Stimulated activated CD4-positive, alpha-beta T cell treated with anti-CD3 and anti-CD28 coated beads, Interleukin-2, amount 100 ng/mL, for 4 hours (primary cell): ENCODE measurements at regions not wholly inside any gene's neighbourhood (a gene's known extent, or its start where the extent isn't known, plus 50 kb on each side); places are given as distances from the start of the nearest gene placed in this dataset.

Experiments
- DNase-seq: peaks from one replicate; pipeline ENCODE4 v3.0.0-alpha.2; 2020; ENCODE audit warnings: low read depth

DNA sequence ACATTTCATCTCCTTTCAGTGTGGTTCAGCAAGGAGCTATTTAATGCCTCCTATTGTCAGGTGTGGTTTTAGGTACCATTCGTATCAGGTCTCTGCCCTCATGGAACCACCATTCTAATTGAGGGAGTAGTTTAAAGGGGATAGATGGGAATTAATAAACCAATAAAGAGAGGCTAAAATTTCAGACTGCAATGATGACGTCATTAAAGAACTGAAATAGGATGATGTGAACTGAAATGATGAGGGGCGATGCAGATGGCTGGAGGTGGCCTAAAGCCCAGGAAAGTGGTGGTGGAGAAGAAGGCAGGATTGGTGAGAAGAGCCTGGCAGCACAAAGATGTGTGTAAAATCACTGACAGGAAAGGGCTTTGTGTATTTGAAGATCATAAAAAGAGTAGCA is 148.9 kb upstream of the RBFOX1 start:
- DNase-seq = no peak

DNA sequence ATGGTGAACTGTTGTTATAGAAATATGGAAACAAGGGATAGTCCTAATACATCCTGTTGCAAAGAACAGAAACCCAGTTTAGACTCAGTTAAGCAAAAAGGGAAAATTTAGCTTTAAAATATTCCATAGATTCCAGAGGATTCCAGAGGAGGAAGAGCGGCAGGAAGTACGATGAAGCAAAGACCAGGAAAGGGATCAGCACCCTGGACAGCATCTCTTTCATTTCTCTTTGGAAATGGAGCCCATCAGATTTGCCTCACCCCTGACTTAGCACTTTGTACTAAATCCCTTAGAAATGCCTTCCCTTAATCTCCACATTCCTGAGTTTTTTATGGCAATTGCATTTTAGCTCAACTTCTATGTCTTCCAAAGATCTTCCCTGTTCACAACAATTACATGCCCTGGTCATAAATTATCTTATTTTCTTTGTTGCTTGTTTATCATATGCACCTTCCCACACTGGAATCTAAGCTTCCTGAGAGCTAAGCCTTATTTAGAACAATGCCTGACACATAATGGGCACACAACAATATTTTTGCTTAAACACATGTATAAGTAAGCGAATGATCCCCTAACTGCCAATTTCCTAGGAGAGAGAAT is 150.0 kb upstream of the RBFOX1 start:
- no peak for DNase-seq

DNA sequence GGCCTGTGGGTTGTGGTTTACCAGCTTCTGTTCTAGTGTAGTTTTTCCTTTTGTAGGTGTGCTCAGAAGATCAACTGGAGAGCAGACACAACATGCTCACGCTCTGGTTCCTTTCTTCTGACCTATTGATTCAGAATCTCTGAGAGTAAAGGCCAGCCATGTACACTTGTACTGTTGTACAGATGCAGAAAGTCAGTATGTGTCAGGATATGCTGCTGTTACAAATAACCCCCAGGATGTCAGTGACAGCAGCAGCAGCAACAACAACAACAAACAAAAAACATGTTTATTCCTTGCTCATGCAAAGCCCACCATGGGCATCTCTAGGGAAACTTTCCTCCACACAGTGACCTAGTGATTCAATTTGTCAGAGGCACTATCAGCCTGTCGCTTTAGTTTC is 154.8 kb upstream of the RBFOX1 start:
- no peak for DNase-seq

DNA sequence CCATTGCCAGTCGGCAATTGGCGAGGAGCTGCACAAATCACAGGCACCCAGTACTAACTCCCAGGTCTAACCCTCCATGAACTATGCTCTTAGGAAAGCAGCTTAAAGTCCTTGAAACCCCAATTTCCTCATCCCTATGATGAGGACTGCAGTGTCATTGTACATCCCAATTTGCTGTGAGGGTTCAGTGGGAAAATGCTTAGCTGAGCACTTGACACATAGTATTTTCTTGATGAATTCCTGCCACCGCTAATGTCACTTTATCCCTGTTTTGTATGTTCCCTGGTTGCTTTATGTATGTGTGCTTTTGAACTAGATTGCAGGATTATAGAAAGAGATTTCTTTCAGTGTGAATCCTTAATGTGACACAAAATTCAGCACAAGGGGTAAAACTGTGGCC is 161.5 kb upstream of the RBFOX1 start:
- no peak for DNase-seq

DNA sequence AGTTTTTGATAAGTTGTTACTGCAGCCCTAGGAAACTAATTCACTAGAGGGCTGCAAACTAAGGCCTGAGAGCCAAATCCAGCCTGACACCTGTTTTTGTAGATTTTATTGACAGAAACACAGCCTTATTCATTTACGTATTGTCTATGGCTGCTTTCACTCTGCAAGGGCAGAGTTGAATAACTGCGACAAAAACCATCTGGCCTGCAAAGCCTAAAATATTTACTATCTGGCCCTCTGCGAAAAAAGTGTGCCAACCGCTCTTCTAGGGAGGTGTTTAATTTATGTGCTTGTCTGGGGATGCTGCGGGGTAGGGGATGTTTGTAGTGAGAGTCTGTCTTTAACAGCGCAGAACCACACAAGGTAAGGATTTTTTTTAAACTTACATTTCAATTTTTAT is 165.0 kb upstream of the RBFOX1 start:
- no peak for DNase-seq

DNA sequence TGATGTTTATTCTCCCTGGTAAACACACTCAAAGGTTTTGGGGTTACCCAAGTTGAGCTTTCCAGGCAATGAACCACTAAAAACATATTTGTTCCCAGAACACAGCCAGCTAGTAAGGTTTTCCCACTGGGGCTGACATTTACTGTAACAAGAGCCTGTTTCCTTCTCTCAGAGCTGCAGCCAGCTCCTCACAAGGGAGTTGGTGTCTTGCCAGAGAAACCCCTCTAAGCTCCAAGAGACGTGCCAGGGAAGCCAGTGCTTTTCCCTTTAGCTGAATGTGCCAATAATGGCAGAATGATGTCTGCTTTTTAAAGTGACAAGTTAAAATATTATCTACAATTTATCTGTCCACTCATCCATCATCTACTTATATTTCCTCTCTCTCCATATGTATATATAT is 170.8 kb upstream of the RBFOX1 start:
- no peak for DNase-seq

DNA sequence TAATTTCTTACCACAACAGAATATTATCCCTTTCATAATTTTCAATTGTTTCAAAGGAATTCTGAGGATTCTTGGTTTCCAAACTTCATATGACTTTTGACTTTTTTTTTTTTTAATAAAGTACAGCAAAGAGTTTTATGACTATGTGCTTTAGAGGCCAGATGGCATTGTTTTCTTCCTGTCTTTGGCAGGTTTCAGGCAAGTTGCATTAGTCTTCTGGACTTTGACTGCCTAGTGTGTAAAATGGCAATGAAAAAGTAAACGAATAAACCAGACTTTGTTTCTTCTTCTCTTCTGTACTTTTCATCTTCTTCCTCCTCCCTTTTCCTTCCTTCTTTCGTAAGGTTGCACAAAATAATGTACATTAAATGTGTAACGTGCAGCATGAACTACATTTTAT is 172.6 kb upstream of the RBFOX1 start:
- DNase-seq = no peak

DNA sequence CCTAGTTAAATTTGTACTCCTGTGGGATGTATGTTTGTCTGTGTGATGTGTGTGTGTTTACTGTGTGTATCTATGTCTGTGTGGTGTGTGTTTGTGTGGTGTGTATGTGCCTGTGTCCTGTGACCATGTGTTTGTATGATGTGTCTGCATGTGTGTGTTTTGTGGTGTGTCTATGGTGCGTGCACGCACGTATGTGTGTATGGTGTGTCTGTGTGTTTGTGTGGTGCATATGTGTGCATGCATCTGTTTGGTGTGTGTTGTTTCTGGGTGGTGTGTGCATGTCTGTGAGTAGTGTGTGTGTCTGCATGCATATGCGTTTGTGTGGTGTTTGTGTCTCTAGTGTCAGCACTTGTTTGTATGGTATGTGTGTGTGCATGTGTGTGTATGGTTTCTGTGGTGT is 174.2 kb upstream of the RBFOX1 start:
- no peak for DNase-seq

DNA sequence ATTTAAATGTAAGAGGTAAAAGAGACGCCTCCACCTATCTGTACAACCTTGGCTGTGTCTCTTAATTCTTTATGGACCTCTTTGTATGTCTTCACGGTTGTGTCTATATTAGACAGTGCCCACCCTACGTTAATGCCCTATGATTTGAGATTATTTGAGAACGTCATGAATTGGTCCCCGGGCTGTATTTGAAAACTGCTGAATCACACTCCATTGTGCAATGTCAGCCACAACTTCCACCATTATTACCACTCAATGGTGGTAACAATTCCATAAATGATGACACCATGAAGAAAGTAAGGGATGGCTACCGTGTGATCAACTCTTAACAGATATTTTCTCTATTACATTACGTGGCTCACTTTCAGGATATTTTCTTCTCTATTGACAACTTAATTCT is 182.4 kb upstream of the RBFOX1 start:
- DNase-seq = no peak

DNA sequence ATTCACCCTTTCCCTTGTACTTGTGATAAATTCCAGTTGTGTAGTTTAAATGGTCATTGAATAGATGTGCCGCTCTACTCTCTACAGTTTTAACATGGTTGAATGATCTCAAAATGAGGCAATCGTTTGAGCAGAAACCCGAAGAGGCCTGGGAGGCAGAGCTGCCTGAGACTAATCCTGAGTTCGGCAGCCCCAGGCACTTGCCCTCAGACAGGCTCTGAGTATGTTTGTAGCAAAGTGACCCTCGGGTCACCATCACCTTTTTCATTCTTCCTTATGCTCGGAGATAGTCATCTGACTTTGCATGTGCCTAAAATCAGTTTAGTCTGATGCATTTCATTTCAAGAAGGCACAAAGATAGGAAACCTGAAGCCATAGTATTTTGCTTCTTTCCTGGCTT is 184.0 kb upstream of the RBFOX1 start:
- DNase-seq = no peak

DNA sequence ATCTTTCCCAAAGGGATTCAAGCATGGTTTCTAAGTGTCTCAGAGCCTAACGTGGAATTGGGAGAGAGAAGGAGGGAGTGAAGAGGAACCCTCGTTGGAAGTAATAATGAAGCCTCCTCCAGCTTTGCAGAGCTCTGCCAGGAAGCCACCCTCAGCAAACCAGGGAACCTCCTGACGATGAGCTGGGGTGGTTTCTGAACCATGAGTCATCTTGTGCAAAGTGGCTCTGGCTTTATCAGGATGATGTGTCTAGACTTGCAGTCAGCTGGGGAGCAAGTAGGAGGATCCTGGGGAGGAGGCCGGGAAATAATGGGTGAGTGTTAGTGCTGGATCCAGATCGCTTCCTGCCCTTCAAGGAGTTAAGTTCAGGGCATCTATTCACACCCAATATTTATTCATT is 191.7 kb upstream of the RBFOX1 start:
- no peak for DNase-seq

DNA sequence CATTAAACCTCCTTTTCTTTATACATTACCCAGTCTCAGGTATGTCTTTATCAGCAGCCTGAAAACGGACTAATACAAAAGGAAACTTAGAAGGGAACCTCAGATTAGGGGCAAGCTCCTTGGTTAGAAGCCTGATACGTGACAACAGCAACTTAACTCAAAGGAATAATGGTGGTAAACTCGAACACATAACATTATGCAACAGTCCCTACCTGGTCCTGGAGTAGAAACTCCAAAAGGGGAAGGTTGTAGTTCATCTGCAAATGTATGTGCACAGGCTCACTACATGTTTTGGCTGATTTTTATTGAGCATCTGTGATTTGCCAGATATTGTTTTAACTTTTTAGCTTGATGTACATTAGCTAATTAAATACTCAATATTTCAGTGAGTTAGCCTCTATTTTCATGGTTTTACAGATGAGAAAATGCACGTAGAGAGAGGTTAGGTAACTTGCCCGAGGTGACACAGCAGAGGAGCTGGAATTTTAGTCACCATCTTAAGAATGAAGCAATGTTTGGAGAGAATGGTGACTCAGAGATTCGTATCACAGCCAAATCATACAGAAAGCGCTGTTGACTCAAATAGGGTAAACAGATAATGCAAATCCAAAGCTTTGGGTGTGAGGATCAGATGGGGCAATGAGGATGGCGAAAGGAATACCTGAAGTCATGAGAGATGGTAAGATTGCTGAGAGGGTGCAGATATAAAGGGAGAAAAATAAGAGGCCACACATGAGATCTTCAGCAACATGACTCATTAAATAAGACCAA is 194.9 kb upstream of the RBFOX1 start:
- DNase-seq = no peak

DNA sequence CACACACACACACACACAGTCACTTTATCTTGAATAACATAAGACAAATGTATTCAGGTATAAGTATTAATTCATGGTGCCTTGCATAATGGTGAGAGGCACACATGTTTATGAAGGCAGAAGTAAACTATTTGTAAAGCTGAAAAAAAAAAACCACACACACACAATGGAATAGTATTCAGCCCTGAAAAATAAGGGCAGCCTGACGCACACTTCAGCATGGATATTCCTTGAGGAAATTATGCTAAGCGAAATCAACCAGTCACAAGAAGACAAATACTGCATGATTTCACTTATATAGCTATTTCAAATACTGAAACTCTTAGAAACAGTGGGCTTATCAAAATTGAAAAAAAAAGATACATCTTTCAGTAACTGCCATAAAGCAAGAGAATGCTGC is 200.2 kb upstream of the RBFOX1 start:
- no peak for DNase-seq

DNA sequence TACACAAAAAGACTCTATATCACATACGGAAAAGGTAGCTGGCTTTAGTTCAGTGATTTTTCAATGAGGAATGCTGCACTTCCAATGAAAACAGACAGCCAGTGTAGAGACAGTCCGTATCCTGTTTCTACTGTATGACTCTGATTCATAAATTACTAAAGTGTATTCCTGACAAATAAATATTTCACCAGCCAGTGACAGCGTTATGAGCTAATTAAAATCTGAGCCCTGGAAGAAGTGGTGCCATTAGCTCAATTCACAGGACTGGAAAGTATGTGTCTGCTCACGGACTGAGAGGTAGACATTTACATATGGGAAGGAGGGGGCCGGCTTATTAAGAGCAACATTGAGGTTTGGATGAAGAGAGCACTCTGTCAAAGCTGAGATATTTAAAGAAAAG is 207.9 kb upstream of the RBFOX1 start:
- no peak for DNase-seq

DNA sequence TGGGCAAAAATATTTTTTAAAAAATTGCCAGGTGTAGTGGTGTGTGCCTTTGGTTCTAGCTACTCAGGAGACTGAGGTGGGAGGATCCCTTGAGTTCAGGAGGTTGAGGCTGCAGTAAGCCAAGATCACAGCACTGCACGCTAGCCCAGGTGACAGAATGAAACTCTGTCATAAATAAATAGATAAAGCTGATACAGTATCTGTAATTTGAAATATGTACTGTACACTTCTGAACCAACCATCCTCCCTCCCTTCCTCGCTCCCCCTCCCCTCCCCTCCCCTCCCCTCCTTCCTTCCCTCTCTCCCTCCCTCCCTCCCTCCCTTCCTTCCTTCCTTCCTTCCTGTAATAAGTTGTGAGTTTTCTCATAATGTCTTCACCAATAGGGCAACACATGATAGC is 208.4 kb upstream of the RBFOX1 start:
- no peak for DNase-seq

DNA sequence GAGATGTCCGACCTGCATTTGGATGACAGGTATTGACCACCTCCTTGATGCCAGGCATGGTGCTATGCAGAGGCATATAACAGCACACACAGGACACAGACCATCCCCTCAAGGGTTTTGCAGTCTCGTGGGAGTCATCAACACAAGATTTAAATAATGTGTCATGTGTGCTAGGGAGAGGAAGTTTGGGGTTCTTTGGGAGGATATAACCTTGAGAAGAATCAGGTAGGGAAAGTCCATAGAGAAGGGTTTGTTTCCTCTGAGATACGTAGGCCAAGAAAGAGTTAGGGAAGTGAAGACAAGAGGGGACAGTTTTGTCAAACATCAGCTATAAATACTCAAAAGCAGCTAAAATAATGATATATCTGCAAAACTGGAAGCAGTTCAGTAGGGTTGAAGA is 215.9 kb upstream of the RBFOX1 start:
- no peak for DNase-seq

DNA sequence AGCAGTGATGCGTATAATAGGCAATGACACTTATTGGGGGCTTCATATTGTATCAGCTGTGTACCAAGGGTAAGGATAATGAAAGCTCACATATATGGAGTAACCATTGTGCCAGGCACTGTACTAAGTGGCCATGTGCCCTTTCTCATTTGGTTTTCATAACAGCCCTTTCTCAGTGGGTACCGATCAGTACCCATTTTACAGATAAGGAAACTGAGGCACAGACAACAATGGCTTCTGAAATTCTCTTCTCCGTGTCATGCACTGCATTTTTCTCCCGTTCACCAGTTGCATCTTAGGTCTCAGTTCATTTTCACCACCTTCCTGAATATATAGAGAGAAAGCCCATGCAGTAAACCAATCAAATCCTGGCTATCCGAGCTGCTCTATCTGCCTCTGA is 216.7 kb upstream of the RBFOX1 start:
- DNase-seq = no peak

DNA sequence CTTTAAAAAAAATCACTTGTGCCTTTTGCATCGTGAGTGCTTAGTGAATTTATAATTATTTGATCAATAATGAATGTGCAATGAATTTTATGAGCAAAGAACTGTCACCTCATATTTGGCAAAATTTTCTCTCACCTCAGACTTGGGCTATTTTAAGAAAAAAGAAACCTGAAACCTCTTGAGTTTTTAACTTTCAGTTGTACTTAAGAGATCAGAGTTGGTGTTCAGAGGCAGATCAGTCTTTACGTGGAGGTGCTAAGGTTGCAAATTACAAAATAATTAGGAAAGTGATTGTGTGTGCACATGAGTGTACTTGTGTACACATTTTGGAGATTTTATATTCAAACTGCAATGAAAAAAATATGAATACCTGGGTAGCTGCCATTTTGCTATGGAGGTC is 218.7 kb upstream of the RBFOX1 start:
- no peak for DNase-seq

DNA sequence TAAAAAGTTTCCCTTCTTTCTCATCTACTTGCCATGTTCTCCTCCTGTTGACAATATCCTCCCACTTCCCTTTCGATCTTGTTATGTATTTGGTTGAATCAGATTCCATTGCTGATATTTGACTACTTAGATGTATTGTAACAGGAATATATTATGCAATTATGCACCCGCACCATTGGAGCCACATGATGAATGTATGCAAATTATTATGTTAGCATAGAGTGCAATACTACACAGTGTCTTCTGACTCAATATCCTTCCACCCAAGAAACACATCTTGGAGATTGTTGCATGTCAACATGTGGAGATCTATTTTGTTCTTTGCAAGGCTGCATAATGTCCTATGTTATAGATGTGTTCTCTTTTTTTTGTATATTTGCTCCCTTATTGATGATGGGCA is 219.2 kb upstream of the RBFOX1 start:
- DNase-seq = no peak

DNA sequence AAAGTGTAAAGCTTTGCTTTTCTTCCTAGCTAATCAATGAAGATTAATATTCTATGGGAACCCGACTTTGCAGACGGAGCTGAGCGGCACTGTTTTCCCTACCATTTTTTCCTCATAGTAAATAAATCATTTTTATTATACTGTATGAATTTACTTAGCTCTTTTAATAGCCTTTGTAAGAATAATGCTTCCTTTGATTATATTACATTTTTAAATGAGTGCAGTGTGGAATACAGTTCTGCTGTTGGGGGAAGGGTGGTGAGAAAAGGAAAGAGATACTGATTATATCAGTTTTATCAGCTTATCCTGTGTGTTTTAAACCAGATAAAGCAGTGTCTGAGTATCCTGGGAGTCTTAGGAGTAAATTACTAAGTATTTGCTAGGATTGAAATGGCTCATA is 221.4 kb upstream of the RBFOX1 start:
- no peak for DNase-seq

DNA sequence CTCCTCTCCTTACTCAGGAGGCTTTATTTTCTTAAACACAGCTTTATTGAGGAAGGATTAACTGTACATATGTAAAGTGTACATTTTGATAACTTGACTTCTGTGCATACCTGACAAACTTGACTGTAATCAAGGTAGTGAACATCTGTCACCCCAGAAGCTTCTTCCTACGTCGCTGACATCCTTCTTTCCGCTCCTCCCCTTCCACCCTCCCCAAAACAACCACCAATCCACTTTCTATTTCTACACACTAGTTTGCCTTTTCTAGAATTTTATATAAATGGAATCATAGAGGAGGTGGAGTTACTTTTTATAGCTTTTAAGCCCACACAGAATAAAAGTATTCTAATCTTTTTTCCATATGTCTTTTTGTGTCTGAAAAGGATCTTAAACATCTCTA is 225.2 kb upstream of the RBFOX1 start:
- DNase-seq = no peak

DNA sequence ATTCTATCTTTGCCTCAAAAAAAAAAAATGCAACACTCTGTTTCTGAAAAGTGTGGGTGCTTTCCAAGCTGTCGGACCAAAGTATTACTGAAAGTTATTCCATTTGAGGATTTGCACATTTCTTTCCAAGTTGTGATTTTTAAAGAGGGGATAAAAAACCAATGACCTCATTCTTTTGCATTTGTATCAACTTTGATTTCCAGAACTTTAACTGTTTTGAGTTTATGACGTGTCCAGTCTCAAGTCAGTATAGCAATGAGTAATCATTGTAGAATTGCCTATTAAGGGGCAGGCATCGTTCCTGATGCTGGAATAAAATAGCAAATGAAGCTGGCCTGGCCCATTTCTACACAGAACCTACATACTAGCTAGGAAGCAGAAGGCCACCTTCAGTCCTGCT is 229.6 kb upstream of the RBFOX1 start:
- no peak for DNase-seq

DNA sequence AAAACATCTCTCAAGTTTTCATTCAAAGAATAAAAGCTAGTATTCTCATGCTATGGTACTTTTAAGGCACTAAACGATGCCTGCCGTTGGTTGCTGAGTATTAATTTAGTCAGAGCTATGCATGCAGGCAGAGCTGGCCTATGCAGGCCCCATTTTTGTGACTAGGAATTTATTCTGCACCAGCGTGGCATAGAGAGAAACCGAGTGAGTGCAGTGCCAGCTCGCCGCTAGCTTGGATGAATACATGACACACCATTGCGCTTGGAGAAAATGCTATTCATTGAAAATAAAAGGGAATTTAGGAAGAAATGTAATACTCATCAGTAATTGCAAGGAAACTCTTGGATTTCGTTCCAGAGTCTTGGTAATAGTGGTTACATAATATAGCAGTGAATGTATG is 231.6 kb upstream of the RBFOX1 start:
- DNase-seq = no peak

DNA sequence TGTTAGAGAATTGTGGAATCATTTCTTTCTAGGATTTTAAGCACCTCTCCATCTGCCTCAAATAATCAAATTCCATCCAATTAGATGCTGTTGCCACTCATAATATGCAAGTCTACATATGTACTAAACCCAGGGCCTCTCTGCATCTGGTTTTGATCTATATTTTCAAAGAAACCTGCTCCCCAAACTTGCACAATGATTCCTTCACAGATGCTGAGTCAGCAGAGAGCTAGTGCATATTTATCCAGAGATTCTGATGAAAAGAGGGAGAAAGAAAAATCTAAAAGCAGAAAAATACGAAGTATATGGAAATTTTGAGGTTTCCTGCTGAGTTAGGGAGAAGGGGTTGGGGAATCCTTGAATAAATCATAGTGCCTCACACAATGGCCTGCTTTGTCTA is 235.1 kb upstream of the RBFOX1 start:
- no peak for DNase-seq
